Prostate gland (tissue), 2 donors: ENCODE measurements at regions not wholly inside any gene's neighbourhood (a gene's known extent, or its start where the extent isn't known, plus 50 kb on each side); places are given as distances from the start of the nearest gene placed in this dataset.

Source experiments
- DNase-seq: peaks from one replicate; pipeline ENCODE4 v3.0.0-alpha.2; 2019; ENCODE audit warnings: low spot score
- H3K27ac ChIP-seq, 2 donors: fragments of 200-600 bp; sonication (generic); 2 replicates each; pipeline ENCODE4 v1.5.1; 2017 to 2019
- H3K27me3 ChIP-seq: fragments of 200-600 bp; sonication (generic); replicated peaks from 2 replicates; pipeline ENCODE4 v1.5.1; 2019; ENCODE audit not compliant: insufficient read depth
- H3K36me3 ChIP-seq, 2 donors: fragments of 200-600 bp; sonication (generic); 1 replicate in 1 of 2; 2 replicates in 1 of 2; pipeline versions ENCODE4 v1.5.1 to v1.8.1; 2017 to 2019
- H3K4me1 ChIP-seq: fragments of 200-600 bp; sonication (generic); replicated peaks from 2 replicates; pipeline ENCODE4 v1.5.1; 2019
- H3K4me3 ChIP-seq, 2 donors: fragments of 200-600 bp; sonication (generic); 2 replicates each; pipeline ENCODE4 v1.5.1; 2017 to 2019
- H3K9me3 ChIP-seq: fragments of 200-600 bp; sonication (generic); 2 replicates; pipeline ENCODE4 v1.5.1; 2017
- POLR2A ChIP-seq: fragments of 450-650 bp; IDR thresholded peaks from one replicate; pipeline ENCODE4 v1.6.1; 2016; ENCODE audit warnings: antibody characterized with exemption, mild to moderate bottlenecking
- POLR2AphosphoS5 ChIP-seq: sonication (generic); formaldehyde crosslinking; IDR thresholded peaks from one replicate; pipeline ENCODE4 v1.6.1; 2017; ENCODE audit warnings: antibody characterized with exemption
- WGBS: methylation state at CpG from one replicate; pipeline ENCODE4 v1.1.5; 2018; 5-methylcytosine and 5-hydroxymethylcytosine counted together
- intact Hi-C: fragments of 100-400 bp; cut with DNase I; formaldehyde crosslinking; loops from one replicate; pipeline ENCODE4 v1.14.2; 2022
- TF ChIP-seq, protein P1 (sequence below), 4 experiments: fragments of 200-600 bp in 2 of 4; fragments of 450-650 bp in 2 of 4; sonication (generic) in 2 of 4; IDR thresholded peaks; 1 replicate in 3 of 4; 2 replicates in 1 of 4; pipeline ENCODE4 v1.5.1; 2016 to 2019; ENCODE audit warnings: antibody characterized with exemption in 4 of 4, mild to moderate bottlenecking in 2 of 4, moderate library complexity in 2 of 4

GRCh38 chr13:106989876-106990275, 421.9 kb upstream of the ARGLU1 start:
- H3K4me1 ChIP-seq, result no peaks in the 10 kb centered on the region
- no peaks in the 10 kb centered on the region for H3K9me3 ChIP-seq
- no peaks in the 10 kb centered on the region for H3K36me3 ChIP-seq
- DNase-seq, result no peak
- intact Hi-C loops, result no loop called here
- 85% methylated on average over 3 of the region's 3 CpGs for WGBS
- no peak overlapping the region for H3K4me3 ChIP-seq
- H3K27me3 ChIP-seq, result no peaks in the 10 kb centered on the region
- TF ChIP-seq, protein P1, sequence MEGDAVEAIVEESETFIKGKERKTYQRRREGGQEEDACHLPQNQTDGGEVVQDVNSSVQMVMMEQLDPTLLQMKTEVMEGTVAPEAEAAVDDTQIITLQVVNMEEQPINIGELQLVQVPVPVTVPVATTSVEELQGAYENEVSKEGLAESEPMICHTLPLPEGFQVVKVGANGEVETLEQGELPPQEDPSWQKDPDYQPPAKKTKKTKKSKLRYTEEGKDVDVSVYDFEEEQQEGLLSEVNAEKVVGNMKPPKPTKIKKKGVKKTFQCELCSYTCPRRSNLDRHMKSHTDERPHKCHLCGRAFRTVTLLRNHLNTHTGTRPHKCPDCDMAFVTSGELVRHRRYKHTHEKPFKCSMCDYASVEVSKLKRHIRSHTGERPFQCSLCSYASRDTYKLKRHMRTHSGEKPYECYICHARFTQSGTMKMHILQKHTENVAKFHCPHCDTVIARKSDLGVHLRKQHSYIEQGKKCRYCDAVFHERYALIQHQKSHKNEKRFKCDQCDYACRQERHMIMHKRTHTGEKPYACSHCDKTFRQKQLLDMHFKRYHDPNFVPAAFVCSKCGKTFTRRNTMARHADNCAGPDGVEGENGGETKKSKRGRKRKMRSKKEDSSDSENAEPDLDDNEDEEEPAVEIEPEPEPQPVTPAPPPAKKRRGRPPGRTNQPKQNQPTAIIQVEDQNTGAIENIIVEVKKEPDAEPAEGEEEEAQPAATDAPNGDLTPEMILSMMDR (IDR thresholded peaks at IDR 0.05), result no peak
- TF ChIP-seq POLR2A (no peak), POLR2AphosphoS5 (no peak)
- no peak overlapping the region for H3K27ac ChIP-seq

DNA sequence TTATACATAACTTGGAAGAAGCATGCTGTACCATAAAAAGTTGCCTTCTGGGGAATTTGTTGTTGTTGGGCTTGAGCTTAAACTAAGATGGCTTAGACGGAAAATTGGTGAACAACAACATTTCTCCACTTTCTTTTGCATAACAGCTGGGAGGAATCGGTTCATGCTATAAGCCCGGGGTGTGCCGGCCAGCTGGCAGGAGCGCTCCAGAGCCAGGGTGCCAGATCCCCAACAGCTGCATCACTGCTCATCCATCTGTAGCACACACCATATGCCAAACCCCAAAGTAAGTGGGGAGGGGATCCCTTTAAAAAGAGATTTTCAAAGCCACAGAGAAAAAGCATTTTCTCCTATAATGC, 419.5 kb upstream of the ARGLU1 start:
- DNase-seq, result no peak
- 51% methylated on average over 5 of the region's 5 CpGs for WGBS

GRCh38 chr13:106986687-106987426, 418.9 kb upstream of the ARGLU1 start:
- intact Hi-C loops, result no loop called here
- H3K9me3 ChIP-seq, result no peaks in the 10 kb centered on the region
- DNase-seq, result no peak
- no peak overlapping the region for H3K27ac ChIP-seq
- no peaks in the 10 kb centered on the region for H3K36me3 ChIP-seq
- TF ChIP-seq, protein P1 (IDR thresholded peaks at IDR 0.05), result no peak
- TF ChIP-seq POLR2AphosphoS5 (no peak), POLR2A (no peak)
- 49% methylated on average over 10 of the region's 10 CpGs for WGBS
- H3K4me3 ChIP-seq, result no peak overlapping the region
- no peaks in the 10 kb centered on the region for H3K4me1 ChIP-seq
- H3K27me3 ChIP-seq, result no peaks in the 10 kb centered on the region

More for the DNA sequence above, 419.5 kb upstream of the ARGLU1 start:
- no peak for TF ChIP-seq POLR2A
- no peak for TF ChIP-seq POLR2AphosphoS5
- TF ChIP-seq, protein P1 (IDR thresholded peaks at IDR 0.05), result no peak
- H3K4me3 ChIP-seq, result no peak overlapping the region
- no peaks in the 10 kb centered on the region for H3K9me3 ChIP-seq
- no peaks in the 10 kb centered on the region for H3K36me3 ChIP-seq
- H3K4me1 ChIP-seq, result no peaks in the 10 kb centered on the region
- no peak overlapping the region for H3K27ac ChIP-seq
- intact Hi-C loops, result no loop called here
- H3K27me3 ChIP-seq, result no peaks in the 10 kb centered on the region

DNA sequence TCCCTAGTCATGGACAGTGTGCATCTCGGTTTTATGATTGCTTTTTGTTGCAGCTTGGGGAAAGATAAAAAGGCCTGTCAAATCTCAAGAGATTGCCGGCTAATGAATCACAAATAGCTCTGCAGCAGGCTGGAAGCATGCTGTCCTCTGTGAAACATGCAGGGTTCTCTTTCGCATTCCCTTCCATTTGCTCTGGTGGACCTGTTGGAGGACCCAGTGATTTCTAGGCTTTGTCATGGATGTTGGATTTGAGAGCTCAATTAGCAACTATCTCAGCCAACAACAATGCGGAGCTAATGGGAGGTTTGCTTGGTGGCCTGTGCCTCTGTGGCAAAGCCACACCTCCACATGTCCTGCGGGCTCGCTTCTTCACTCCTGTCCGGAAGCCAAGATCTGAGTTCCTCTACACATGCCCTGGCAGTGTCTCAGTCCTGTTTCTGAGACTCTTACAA, 418.1 kb upstream of the ARGLU1 start:
- DNase-seq, result no peak
- no peaks in the 10 kb centered on the region for H3K9me3 ChIP-seq
- 25% methylated on average over 7 of the region's 7 CpGs for WGBS
- H3K4me1 ChIP-seq, result no peaks in the 10 kb centered on the region
- no peak for TF ChIP-seq POLR2AphosphoS5
- TF ChIP-seq, protein P1 (IDR thresholded peaks at IDR 0.05), result no peak
- TF ChIP-seq POLR2A, result no peak
- no peak overlapping the region for H3K4me3 ChIP-seq
- H3K27me3 ChIP-seq, result no peaks in the 10 kb centered on the region
- intact Hi-C loops, result no loop called here
- H3K36me3 ChIP-seq, result no peaks in the 10 kb centered on the region
- no peak overlapping the region for H3K27ac ChIP-seq

DNA sequence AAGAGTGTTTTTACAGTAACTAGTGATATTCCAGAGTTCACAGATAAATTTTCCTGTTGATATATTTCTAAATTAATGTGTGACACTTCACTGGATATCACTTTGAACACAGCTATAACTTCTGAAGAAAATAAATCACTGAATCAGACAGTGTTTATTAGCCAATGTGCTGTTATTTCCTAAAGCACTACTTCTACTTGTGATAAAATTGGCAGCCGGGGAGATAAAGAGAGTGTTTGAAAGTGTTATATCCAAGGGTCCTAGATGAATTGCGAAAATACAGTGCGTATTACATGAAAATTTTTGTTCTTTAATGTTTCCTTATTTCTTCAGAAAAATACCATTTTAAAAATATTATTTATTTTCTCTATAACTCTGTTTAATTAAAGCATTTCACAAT, 417.5 kb upstream of the ARGLU1 start:
- DNase-seq, result no peak
- H3K27me3 ChIP-seq, result no peaks in the 10 kb centered on the region
- WGBS, result 74% methylated on average over 3 of the region's 3 CpGs
- H3K27ac ChIP-seq, result no peak overlapping the region
- H3K4me3 ChIP-seq, result no peak overlapping the region
- intact Hi-C loops, result no loop called here
- no peaks in the 10 kb centered on the region for H3K4me1 ChIP-seq
- no peak for TF ChIP-seq POLR2AphosphoS5
- TF ChIP-seq, protein P1 (IDR thresholded peaks at IDR 0.05), result no peak
- no peak for TF ChIP-seq POLR2A
- no peaks in the 10 kb centered on the region for H3K36me3 ChIP-seq
- H3K9me3 ChIP-seq, result no peaks in the 10 kb centered on the region
